ENCODE measurements at regions not wholly inside any gene's neighbourhood (a gene's known extent, or its start where the extent isn't known, plus 50 kb on each side); places are given as distances from the start of the nearest gene placed in this dataset.
"Not testable (repeated sequence)": the region's sequence is repeated elsewhere in the genome, so short reads cannot be mapped to it uniquely, and the experiment has no call there.

DNA sequence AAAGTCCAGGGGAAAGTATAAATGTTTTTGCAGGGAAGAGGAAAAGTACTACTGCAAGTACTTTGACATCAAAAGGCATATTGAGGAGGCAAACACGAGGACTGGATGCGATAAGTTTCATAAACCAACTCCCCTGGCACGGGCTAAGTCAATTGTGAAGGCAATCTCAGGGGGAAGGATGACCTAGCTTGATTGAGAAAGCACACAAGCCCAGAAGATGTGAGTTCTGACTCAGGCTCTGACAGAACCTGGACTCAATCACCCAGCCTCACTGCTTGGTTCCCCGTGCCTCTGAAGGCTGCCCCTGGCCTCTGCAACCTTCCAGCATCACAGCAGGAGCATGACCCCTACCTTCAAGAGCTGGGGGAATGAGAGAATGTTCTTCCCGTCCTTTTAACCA, 93.2 kb upstream of the ZNF438 start:
- no peak for DNase-seq

DNA sequence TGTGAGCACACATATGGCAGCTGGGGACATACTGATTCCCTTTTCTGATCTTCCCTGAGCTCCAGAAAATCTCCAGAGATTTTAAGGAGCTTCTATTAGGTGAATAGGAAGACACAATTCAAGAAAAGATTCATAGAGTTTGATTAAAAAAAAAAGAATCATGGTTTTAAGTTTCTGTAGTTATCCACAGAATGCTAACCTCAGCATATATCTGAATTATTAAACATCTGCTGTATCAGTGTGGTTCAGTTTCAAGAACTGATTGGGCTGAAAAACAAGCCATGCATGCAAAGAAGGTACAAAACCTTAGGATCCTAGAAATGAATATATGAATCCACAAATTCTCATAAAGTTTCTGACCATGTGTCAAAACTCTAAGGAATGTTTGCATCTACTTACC, 94.1 kb upstream of the ZNF438 start:
- DNase-seq = no peak

DNA sequence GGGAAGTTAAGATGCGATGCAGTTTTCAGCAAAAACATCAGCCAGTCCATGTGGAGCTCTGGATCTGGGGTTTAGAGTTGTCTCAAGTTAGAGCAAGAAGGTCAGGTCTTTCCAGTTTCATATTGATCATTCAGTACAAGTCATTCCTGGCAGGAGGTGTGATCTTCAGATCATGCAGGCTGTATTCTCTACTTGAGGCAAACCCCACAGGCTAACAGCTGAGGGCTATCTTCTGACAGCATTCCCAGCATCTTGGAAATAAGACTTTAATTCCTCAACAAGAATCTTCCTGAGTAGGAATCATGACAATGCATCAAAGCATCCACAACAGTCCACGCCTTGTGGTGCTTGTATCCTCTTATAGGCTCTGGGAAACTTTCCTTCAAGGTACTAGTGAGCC, 94.9 kb upstream of the ZNF438 start:
- DNase-seq = no peak

DNA sequence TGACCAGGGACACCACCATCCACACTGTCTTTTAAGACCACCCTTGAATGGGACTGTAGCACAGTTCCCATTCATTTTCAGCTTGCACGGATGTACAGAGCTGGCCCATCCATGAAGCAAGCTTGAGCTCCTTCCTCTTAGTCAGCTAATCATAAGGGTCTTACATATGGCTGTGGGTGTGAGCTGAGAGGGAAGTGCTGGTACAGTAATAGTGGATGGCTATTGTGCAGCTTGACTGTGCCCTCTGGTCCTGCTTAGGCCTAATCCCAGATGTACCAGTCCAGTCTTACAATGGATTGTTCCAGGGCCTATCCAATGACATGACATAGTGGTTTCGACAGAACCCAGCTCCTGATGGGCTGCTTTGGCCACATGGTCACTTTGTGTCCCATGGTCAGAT, 96.9 kb upstream of the ZNF438 start:
- no peak for DNase-seq

DNA sequence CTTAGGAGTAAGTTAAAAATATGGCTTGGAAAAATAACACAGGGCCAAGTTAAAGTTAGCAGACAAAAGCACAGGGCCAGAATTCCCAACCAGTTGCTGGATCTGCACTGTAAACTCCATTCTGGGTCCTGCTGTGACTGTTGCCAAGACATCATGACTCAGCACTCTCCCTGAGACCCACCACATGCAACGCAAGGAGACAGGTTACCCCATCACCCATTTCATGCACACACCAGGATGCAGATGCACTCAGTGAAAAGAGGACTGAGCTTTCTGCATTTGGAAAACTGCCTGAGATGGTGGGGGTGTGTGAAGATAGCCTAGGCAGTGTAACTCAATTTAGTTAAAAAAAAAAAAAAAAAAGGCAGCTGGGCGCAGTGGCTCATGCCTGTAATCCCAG, 97.6 kb upstream of the ZNF438 start:
- no peak for DNase-seq

DNA sequence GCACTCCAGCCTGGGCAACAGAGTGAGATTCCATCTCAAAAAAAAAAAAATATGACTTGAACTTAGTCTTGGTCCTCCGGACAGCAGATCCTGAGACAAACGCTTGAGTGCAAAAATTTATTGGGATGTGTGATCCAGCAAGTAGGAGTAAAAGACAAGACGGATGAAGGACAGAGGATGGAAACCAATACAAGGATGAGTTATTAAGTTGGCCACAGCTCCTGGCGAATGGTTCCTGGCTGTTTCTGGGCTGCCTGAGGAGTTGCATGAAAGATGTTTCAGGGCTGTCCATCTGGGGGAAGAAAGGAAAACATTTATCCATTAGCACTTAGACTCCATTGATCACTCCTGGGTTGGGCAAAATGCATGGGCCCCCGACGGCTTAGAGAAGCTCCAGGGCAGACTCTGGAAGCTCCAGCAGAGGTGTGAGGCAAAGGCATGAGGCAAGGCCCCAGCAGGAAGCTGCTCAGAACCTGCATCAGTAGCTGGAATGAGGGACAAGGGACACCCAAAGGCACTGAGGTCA, 98.3 kb upstream of the ZNF438 start:
- DNase-seq = no peak

DNA sequence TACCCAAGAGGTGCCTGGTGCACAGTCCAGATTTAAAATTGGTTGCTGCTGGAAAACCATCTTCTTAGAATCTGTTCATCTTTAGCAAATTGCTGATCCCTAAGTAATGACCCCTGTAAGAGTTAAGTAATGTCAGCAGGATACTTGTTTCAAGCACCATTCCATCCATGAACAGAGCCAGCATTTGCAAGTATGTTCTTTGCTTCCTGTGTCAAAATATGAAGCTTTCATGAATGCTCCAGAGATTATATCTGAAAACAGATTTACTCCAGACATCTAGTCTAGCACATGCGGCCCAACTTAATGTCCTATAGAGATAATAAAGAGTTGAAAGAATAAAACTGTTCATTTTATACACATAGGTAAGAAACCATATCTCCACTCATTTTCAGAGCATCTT, 98.7 kb upstream of the ZNF438 start:
- no peak for DNase-seq

DNA sequence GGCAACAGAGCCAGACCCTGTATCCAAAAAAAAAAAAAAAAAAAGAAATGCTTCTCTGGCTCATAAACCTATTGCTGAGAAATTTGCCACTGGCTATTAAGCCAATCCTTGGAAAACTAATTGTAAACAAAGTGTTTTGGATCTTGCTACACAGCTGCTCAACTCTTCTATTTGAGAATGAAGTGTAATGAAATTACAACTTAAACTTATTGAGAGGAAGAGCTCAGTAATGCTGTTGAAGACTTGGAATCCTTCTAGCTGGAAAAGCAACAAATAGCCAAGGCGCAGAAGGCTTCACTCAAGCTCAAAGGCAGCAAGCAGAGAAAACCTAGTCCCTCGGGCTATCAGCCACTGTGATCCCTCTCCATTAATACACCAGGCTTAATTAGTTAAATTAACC, 99.6 kb upstream of the ZNF438 start:
- no peak for DNase-seq

DNA sequence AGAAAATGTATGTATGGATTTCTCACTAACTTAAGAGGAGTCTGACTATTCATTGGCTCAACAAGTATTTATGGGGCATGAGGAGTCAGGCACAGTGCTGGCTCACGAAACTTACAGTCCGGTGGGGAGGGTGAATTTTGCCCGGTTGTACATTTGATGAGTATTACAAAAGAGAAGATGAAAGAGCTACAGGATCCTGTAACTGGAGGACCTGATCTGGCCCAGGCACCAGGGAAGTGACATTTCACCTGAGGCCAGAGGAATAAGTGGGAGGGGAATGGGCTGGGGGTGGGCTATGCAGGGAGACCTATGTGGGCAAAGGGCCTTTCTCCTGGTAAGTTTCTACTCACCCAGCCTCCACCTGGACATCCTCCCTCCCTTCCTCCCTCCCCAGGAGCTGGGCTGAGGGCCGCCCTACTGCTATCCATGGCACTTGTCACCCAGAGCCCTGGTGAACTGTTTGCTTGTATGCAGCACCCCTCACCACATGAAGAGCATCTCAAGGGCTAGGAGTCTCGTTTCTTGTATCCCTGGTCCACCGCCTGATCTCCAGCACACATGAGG, 101.1 kb upstream of the ZNF438 start:
- DNase-seq = no peak

DNA sequence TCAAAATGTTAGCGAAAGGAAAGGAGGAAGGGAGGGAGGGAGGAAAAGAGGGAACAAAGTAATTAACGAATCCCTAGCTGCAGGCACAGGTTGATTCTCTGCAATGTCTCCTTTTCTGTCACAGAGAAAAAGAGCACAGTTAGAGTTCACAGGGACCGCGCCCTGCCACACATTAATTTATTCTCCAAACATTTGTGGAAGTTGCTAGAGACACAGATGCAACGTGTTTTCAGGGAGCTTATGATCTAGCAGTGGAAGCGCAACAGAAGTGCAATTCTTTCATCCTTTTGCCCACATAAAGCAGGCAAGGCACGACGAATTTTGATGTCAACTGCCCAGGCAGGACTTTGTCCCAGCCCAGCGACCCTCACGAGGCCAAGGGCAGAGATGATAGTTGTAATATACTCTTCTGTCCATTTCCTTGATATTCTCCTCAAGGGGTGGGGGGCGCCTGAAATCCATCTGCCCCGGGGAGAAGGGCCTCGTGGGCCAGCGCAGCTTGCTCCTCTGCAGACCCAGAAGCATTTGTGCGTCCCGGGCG, 101.7 kb upstream of the ZNF438 start:
- no peak for DNase-seq

DNA sequence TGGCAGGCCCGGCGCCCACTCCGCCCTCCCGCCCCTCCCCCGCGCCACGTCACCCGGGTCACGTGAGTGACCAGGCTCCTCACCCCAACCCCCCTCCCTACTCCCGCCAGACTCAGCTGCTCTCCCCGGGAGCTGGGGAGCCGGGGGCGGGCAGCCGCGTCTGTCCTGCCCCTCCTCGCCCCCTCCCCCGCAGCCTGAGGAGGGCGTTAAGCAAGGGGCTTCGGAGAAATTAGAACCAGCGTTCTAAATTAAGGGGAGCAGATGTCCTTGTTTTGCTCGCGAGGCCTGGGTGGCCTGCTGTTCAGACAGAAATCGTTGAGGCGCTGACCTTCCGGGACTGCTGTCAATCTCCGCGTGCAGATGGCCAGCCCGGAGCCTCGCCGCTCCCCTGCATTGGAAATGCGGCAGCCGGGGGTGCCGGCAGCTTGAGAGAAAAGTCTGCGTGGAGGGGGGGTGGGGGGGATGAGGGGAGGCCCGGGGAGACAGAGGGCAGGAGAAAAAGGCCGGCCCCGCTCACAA, 102.2 kb upstream of the ZNF438 start:
- DNase-seq = peak; percentile 70

DNA sequence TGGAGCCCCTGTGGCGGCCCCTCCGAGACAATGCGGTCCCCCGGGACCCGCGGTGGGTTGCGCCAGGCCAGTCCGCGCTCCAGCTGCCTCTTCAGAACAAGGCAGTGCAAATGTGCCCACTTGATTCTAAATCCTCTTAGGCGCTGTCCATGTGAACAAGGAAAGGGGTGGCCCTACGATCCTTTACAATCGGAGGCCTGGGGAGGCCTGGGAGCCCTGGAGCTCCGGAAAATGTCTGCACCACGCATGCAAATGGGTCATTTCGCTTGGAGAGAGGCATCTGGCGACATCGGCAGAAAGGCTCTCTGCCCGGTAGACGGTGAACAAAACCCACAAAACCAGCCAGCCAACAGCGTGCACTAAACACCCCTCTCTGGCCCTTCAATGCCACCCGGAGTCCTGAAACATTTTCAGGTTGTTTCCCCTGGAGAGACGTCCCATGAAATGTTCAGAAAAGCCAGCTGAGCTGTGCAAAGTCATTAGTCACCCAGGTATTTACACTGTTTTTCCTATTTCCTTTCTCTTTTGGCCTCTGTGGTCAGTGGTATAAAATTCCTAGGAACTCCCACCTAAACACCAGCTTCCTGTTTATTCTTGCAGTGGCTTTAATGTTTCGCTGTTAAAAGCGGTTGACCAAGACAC, 102.8 kb upstream of the ZNF438 start:
- DNase-seq = no peak

DNA sequence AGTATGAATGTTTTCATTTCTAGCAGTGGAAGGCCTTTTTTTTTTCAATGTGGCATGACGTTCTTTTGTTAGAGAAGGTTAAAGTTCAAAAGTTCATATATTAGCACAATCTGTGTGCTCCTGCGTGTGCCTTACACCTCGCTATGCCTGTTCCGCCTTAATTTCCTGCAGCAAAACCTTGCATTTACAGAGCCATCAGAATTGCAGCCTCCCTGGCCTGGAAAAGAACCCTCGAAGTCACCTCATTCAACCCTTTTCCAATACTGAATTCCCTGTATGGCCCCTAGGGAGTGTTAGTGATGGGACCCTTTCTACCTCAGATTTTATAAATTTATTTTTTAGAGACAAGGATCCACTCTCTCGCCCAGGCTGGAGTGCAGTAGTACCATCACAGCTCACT, 103.5 kb upstream of the ZNF438 start:
- no peak for DNase-seq

DNA sequence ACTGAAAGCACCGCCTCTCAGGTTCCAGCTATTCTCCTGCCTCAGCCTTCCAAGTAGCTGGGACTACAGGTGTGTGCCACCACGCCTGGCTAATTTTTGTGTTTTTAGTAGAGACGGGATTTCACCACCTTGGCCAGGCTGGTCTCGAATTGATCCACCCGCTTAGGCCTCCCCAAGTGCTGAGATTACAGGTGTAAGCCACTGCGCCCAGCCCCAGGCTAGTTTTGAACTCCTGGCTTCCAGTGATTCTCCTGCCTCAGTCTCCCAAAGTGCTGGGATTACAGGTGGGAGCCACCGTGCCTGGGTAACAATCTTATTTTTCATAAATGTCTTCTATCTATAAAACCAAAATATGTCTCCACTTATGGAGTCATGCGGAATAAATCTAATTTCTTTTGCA, 104.1 kb upstream of the ZNF438 start:
- DNase-seq = not testable (repeated sequence)

DNA sequence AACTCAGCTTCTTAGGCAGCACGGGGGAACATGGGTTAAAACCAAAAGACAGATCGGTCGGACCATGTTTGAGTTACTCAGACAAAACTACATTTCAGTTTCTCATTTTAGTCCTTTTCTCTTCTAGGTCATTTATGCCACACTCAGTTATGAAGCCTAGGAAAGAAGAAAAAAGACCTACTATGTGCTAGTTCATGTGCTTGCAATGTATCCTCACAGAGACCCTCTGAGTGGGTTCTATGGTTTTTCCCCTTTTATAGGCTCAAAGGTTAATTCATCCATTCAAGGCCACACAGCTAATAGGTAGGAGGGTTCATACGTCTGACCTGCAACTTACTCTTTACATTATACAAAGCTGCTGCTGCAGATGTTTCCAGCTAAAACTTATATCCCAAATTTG, 104.7 kb upstream of the ZNF438 start:
- no peak for DNase-seq

DNA sequence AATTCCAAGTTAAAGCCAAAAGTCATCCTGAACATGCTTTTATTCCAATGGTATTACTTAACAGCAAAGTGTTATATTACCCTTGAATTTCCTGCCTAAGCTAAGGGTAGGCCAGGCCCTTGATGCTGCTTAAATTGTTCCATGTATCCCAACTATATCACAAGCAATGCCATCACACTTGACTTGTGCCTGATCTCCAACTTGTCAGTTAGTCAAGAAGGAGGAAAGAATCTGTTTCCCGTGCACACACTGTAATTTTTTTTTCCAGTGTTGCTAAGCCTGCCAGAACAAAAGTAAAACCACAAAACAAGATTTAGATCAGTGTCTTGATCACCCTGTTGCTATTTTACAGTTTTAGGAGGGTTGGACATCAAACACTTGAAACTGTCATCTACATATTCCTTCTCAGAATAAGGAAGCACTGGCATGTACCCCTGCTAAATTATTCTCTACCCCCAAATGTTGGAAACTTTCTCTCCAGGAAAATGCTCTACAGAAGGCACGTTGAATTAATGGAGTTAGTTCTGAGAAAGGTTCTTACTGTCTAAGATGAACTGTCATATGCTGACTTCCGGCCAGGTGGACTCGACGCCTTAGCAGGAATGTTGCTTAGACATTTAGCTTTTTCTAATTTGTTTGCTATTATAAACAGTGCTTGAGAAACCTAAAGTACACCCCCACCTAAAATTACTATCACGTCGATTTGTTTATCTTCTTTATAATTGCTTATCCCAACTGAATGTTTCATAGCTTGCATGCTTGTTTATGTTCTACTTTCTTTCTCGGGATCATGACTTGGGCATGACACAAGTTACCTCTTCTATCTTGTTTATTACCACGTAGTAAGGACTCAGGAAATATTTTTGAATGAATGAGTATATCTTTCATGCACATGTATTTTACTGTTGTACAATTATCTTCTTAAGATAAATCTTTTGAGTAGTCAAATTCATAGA, 105.5 kb upstream of the ZNF438 start:
- peak; percentile 17 for DNase-seq

DNA sequence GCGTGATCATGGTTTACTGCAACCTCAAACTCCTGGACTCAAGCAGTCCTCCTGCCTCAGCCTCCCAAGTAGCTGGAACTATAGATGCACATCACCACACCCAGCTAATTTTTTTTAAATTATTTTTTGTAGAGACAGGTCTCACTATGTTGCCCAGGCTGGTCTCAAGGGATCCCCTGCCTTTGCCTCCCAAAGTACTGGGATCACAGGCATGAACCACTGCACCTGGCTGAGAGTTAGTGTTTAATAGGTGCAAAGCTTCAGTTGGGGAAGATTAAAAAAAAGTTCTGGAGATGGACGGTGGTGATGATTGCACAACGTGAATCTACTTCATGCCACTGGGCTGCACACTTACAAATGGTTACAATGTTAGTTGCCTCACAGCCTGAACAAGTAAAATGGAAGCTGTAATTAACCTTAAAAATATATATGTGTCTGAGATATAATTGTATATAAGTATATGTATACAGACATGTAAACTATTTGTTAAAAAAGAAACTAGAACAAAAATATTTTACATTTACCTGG, 106.4 kb upstream of the ZNF438 start:
- DNase-seq = no peak

DNA sequence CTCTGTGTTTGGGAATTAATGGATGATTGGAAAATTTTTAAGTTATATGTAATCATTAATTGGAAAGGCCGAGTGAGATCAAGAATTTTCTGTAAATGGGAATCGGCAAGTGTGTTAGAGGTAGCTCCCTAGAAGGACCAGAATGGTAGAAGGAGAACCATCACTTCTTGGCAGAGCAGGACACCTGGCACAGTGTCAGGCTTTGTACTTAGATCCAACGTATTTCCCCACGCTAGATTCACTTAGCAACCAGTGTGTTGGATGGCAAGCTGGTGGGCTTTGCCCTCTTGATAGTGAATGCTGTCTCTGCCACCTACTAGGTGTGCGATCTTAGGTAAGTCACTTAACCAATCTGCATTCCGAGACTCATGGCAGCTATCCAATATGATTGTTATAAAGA, 107.8 kb upstream of the ZNF438 start:
- DNase-seq = no peak

DNA sequence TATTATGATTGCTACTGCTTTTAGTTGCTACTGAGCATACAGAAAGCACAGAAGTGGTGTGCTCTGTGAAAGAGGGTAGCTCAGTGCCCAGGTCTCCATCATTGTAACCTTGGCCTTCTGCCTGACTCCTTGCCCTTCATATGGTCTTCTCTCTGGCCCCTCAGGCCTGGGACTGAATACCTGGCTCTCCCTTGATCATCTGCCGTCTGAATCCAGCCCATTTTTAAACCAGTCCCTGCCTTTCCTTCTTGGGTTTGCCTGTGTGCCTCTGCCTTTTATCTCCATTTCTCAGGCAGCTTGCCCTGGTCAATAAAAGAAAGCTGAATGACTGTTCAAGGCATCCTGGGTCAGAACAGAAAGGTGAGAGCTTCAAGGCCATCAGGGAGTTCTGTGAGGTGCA, 109.1 kb upstream of the ZNF438 start:
- DNase-seq = no peak

DNA sequence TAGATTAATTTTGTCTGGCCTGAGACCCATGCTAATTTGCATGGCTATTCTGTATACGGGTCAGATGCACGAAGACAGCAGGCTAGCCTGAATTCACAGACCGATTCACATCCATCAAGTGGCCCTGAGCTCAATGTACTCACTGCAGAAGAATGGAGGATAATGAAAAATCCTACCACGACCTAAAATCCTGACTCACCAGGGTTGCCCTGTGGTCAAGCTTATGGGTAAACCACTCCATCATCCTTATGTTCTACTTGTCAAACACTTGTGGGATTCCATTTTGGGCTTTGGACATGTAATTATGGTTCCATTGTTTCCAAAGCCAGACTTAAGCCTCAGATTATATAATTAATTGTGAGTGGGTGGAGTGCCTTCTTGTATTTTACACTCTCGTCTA, 110.4 kb upstream of the ZNF438 start:
- no peak for DNase-seq

DNA sequence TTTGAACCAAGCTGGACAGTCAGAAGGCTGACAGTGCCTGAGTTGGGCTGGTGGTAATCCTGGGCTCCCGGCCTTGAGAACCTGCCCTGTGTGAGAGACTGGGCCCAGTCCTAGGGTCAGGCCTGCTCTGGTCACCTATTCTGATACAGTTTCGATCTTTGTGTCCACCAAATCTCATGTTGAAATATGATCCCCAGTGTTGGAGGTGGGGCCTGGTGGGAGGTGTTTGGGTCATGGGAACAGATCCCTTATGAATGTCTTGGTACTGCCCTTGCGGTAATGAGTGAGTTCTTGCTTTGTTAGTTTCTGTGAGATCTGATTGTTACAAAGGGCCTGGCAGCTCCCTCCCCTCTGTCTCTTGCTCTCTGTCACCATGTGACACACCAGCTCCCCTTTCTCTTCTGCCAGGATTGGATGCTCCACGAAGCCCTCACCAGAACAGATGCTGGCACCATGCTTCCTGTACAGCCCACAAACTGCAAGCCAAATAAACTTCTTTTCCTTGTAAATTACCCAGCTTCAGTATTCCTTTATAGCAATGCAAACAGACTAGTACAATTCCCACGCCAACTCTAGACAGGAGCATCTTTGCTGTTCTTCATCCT, 111.8 kb upstream of the ZNF438 start:
- DNase-seq = no peak

DNA sequence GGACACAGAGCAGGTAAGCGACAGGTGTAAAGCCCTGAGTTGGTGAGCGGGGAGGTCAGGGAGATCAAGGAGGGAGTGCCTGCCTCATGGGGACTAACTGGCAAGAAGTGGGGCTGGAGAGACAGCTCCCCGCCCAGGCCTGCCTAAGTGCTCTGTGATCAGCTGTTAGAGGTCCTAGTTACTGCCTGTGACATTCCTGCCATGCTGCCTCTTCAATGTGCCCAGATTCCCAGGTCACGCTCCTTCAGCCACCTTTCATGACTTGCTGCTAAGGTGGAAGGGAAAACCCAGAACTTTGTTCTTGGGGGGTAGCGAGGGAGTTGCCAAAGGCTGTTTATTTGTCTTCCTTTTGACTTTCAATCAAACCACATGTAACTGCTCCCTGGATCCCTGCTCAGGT, 114.3 kb upstream of the ZNF438 start:
- no peak for DNase-seq
